Esophagus muscularis mucosa (tissue), 4 donors: ENCODE measurements at regions not wholly inside any gene's neighbourhood (a gene's known extent, or its start where the extent isn't known, plus 50 kb on each side); places are given as distances from the start of the nearest gene placed in this dataset.
"Not testable (repeated sequence)": the region's sequence is repeated elsewhere in the genome, so short reads cannot be mapped to it uniquely, and the experiment has no call there.

Experiments
- DNase-seq: peaks from one replicate; pipeline ENCODE4 v3.0.0-alpha.2; 2017; ENCODE audit errors: extremely low spot score
- H3K27ac ChIP-seq, 4 donors: fragments of 200-600 bp; sonication (generic); replicated peaks in 1 of 4; 1 replicate in 3 of 4; 2 replicates in 1 of 4; pipeline ENCODE4 v1.5.1; 2016 to 2019; ENCODE audit warnings: mild to moderate bottlenecking in 1 of 4
- H3K27me3 ChIP-seq, 4 donors: fragments of 200-600 bp; sonication (generic); one replicate each; pipeline versions ENCODE4 v1.5.1 to v1.6.0; 2016 to 2019
- H3K36me3 ChIP-seq, 4 donors: fragments of 200-600 bp; sonication (generic); one replicate each; pipeline ENCODE4 v1.5.1; 2016 to 2019
- H3K4me1 ChIP-seq, 4 donors: fragments of 200-600 bp; sonication (generic); one replicate each; pipeline ENCODE4 v1.5.1; 2016 to 2019
- H3K4me3 ChIP-seq, 4 donors: fragments of 200-600 bp; sonication (generic); 1 replicate in 2 of 4; 2 replicates in 2 of 4; pipeline ENCODE4 v1.5.1; 2016 to 2019; ENCODE audit warnings: mild to moderate bottlenecking in 4 of 4, moderate library complexity in 1 of 4
- H3K9me3 ChIP-seq, 4 donors: fragments of 200-600 bp; sonication (generic); 1 replicate in 3 of 4; 2 replicates in 1 of 4; pipeline ENCODE4 v1.5.1; 2016 to 2019
- EP300 ChIP-seq: sonication (generic); formaldehyde crosslinking; IDR thresholded peaks from one replicate; pipeline ENCODE4 v1.6.1; 2017; ENCODE audit warnings: antibody characterized with exemption
- POLR2A ChIP-seq: fragments of 450-650 bp; IDR thresholded peaks from one replicate; pipeline ENCODE4 v1.6.1; 2017; ENCODE audit warnings: antibody characterized with exemption, moderate library complexity, mild to moderate bottlenecking, low read depth
- POLR2AphosphoS5 ChIP-seq, 2 donors: sonication (generic); formaldehyde crosslinking; IDR thresholded peaks; one replicate each; pipeline ENCODE4 v1.6.1; 2017; ENCODE audit warnings: antibody characterized with exemption in 2 of 2
- WGBS: methylation state at CpG from one replicate; pipeline ENCODE4 v1.1.5; 2018; 5-methylcytosine and 5-hydroxymethylcytosine counted together
- intact Hi-C: fragments of 100-400 bp; cut with DNase I; formaldehyde crosslinking; loops from one replicate; pipeline ENCODE4 v1.15.1; 2023
- TF ChIP-seq, protein P1 (sequence below), 3 experiments: fragments of 200-600 bp in 2 of 3; fragments of 450-650 bp in 1 of 3; sonication (generic) in 2 of 3; IDR thresholded peaks; one replicate each; pipeline ENCODE4 v1.5.1; 2017 to 2019; ENCODE audit warnings: antibody characterized with exemption in 3 of 3, mild to moderate bottlenecking in 2 of 3, moderate library complexity in 1 of 3

DNA sequence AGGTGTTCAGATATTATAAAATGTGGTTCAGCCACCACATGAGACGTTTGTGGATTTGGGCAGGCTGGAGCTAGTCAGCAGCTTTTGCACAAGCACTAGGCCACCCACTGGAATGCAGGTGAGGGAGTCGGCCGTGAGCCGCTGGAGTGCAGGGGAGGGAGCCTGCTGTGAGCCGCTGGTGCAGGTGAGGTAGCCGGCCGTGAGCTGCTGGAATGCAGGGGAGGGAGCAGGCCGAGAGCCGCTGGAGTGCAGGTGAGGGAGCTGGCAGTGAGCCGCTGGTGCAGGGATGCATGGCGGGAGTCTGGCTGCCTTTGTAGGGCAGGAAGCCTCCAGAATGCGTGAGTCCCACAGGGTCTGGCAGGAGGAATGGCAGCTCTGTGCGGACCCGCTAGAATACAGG, 1907.6 kb upstream of the DEFB115 start:
- Histone ChIP-seq H3K27me3 (peaks cover 0 to 6% (median 0%) of the 10 kb centered on the region in 4 donors), H3K27ac (no peak overlapping the region), H3K4me1 (no peaks in the 10 kb centered on the region), H3K9me3 (peaks cover 0 to 4% (median 0%) of the 10 kb centered on the region in 4 donors), H3K4me3 (no peak overlapping the region), H3K36me3 (no peaks in the 10 kb centered on the region)
- no peak for DNase-seq
- TF ChIP-seq, protein P1, sequence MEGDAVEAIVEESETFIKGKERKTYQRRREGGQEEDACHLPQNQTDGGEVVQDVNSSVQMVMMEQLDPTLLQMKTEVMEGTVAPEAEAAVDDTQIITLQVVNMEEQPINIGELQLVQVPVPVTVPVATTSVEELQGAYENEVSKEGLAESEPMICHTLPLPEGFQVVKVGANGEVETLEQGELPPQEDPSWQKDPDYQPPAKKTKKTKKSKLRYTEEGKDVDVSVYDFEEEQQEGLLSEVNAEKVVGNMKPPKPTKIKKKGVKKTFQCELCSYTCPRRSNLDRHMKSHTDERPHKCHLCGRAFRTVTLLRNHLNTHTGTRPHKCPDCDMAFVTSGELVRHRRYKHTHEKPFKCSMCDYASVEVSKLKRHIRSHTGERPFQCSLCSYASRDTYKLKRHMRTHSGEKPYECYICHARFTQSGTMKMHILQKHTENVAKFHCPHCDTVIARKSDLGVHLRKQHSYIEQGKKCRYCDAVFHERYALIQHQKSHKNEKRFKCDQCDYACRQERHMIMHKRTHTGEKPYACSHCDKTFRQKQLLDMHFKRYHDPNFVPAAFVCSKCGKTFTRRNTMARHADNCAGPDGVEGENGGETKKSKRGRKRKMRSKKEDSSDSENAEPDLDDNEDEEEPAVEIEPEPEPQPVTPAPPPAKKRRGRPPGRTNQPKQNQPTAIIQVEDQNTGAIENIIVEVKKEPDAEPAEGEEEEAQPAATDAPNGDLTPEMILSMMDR (IDR thresholded peaks at IDR 0.05): no peak
- no peak for TF ChIP-seq POLR2AphosphoS5 (IDR thresholded peaks at IDR 0.05)
- TF ChIP-seq POLR2A: no peak
- TF ChIP-seq EP300: no peak
- intact Hi-C loops: no loop called here
- 80% methylated on average over 14 of the region's 14 CpGs for WGBS

DNA sequence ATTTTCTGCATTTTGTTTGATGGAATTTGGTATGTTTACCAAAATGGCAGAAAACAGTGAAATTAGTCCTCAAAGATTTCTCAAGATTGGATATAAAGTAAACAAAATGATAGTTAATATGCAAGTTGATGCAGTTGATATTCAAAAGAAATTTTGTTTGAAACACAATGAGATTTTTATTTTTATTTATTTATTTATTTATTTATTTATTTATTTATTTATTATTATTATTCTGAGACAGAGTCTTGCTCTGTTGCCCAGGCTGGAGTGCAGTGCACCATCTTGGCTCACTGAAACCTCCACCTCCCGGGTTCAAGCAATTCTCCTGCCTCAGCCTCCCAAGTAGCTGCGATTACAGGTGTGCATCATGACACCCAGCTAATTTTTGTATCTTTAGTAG, 1881.5 kb upstream of the DEFB115 start:
- H3K4me1 ChIP-seq, intact Hi-C loops, H3K9me3 ChIP-seq, H3K36me3 ChIP-seq, H3K27me3 ChIP-seq, H3K27ac ChIP-seq, DNase-seq, H3K4me3 ChIP-seq: not testable (repeated sequence)
- 59% methylated on average over 2 of the region's 2 CpGs for WGBS

DNA sequence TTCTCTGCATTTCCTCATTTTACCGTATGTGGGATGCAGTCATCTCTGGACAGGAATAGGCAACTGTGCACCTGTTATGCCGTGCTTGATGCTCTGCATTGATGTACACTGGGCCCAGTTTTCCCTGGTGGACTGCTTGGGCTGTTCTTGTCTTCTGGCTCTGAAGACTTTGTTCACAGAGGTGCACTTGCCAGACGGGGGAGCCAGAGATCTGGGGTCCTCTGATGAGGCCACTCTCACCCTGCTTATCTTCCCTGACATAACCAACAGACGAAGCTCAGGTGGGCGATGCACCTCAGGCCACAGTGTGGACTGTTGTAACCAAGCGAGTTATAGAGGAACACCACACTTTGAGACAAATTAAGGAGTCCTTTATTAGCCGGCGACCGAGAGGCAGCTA, 1864.6 kb upstream of the DEFB115 start:
- WGBS: 68% methylated on average over 9 of the region's 9 CpGs
- H3K36me3 ChIP-seq, intact Hi-C loops, H3K27ac ChIP-seq, H3K27me3 ChIP-seq, H3K9me3 ChIP-seq, H3K4me3 ChIP-seq, DNase-seq, H3K4me1 ChIP-seq: not testable (repeated sequence)

DNA sequence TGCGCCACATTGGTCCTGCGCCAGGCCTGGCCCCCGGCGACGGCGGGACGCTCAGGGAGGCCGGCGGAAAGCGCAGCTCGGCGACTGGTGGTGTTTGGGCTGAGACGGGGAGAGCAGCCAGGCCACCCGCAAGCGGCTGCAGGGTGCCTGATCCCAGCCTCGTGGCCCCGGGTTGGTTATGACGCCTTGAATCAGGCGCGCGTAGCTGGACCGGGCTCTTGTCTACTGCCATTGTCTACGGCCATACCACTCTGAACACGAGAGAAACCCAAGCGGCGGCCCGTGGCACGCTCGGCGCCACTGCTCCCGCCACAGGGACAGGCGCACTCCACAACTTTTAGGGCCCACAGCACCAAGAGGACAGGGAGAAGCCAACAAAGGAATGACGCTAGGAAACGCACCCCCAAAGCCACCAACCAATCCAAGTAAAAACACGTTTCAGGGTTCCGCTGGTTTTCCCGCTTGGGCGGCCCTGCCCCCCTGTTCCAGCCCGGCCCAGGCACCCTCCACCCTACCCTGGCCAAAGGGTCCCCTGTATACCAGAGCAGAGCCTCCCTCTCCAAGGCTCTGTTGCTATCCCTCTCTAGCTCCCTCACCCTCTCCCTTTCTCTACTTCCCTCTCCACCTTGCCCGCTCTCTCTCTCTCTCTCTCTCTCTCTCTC, 1849.3 kb upstream of the DEFB115 start:
- peaks cover 0 to 7% (median 0%) of the 10 kb centered on the region in 4 donors for H3K9me3 ChIP-seq
- intact Hi-C loops: no loop called here
- WGBS: 47% methylated on average over 29 of the region's 40 CpGs
- H3K4me1 ChIP-seq: peaks cover 0 to 28% (median 0%) of the 10 kb centered on the region in 4 donors
- no peak for DNase-seq
- peaks cover 0 to 58% (median 0%) of the 10 kb centered on the region in 4 donors for H3K27me3 ChIP-seq
- TF ChIP-seq POLR2AphosphoS5 (IDR thresholded peaks at IDR 0.05) (no peak), POLR2A (no peak), EP300 (no peak)
- TF ChIP-seq, protein P1 (IDR thresholded peaks at IDR 0.05): no peak
- no peaks in the 10 kb centered on the region for H3K36me3 ChIP-seq
- no peak overlapping the region for H3K4me3 ChIP-seq
- H3K27ac ChIP-seq: no peak overlapping the region

DNA sequence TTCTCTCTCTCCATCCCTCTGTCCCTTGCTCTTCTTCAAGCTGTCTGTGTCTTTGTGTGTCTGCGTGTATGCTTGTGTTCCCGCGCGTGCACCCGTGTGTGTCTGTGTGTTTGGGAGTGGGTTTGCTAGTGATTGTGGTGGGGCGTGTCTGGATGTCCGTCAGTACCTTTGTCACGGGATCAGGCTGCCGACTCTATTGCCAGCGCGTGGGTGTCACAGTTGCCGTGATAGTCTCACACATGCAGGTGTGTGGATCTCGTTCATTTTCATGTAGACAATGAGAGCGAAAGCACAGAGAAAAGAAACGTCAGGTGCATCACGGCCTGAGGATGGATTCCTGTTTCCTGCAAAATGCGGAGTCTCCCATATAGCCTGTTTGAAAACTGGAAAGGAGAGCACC, 1848.8 kb upstream of the DEFB115 start:
- 59% methylated on average over 17 of the region's 17 CpGs for whole genome bisulfite sequencing
- H3K4me1 ChIP-seq: peaks cover 0 to 28% (median 0%) of the 10 kb centered on the region in 4 donors
- H3K4me3 ChIP-seq, H3K36me3 ChIP-seq, H3K9me3 ChIP-seq, intact Hi-C loops, H3K27ac ChIP-seq, DNase-seq: not testable (repeated sequence)
- H3K27me3 ChIP-seq: peaks cover 0 to 58% (median 0%) of the 10 kb centered on the region in 4 donors

DNA sequence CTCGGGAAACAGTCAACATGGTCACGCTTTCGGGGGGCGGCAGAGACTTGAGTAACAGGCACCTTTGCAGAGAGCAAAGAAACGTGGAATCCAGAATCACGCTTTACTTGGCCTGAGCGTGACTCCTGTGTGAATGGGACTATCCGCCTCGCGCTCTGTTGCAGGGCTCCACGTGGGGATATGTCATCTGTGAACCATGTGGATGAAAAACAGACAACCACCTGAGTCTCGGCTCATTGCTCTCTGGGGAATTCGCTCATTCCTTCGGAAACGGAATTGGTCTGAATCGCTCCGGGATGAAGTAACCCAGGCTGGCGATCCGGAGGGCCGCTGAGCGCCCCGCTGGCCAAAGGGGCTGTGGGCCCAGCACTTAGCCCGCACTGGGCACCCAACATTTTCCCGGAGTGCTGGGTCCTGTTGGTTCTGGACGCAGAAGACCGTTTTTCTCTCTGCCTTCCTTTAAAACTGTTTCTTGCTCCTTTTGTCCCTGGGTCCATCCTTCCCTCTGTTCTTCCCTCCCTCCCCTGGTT, 1848.2 kb upstream of the DEFB115 start:
- H3K9me3 ChIP-seq, H3K36me3 ChIP-seq, DNase-seq, H3K27ac ChIP-seq, intact Hi-C loops, H3K4me3 ChIP-seq: not testable (repeated sequence)
- Histone ChIP-seq H3K4me1 (peaks cover 0 to 28% (median 0%) of the 10 kb centered on the region in 4 donors), H3K27me3 (peaks cover 0 to 58% (median 0%) of the 10 kb centered on the region in 4 donors)
- WGBS: 56% methylated on average over 26 of the region's 26 CpGs
